WTC11 (cell line): ENCODE measurements at regions not wholly inside any gene's neighbourhood (a gene's known extent, or its start where the extent isn't known, plus 50 kb on each side); places are given as distances from the start of the nearest gene placed in this dataset.

Source experiments
- ATAC-seq: fragments of 200-7000 bp; cut with Tn5 transposase; 2 replicates; pipeline ENCODE4 v1.10.0; 2021; ENCODE audit warnings: mild to moderate bottlenecking, moderate library complexity
- CTCF ChIA-PET: fragments of 300-600 bp; sonication (Branson Sonifier 250); formaldehyde crosslinking; loops from one replicate; lab custom pipeline; 2021; ENCODE audit warnings: antibody characterized with exemption; lab: Charles Lee
- POLR2A ChIA-PET: fragments of 350-600 bp; sonication (Branson Sonifier 250); formaldehyde crosslinking; loops from one replicate; lab custom pipeline; 2021; ENCODE audit warnings: antibody characterized with exemption; lab: Charles Lee
- DNase-seq: peaks from one replicate; pipeline ENCODE4 v3.0.0; 2021; ENCODE audit warnings: low spot score
- H3K27ac Mint-ChIP-seq: 2 replicates; pipeline ENCODE4 v1.8.0; 2021; ENCODE audit warnings: mixed read lengths
- H3K27me3 Mint-ChIP-seq: 2 replicates; pipeline ENCODE4 v1.8.0; 2021; ENCODE audit warnings: low read depth, mild to moderate bottlenecking, moderate library complexity, mixed read lengths
- H3K36me3 Mint-ChIP-seq: 2 replicates; pipeline ENCODE4 v1.8.0; 2021; ENCODE audit warnings: mixed read lengths
- H3K4me1 Mint-ChIP-seq: 2 replicates; pipeline ENCODE4 v1.8.0; 2022; ENCODE audit warnings: mixed read lengths
- H3K4me3 Mint-ChIP-seq: 2 replicates; pipeline ENCODE4 v1.8.0; 2021; ENCODE audit warnings: mild to moderate bottlenecking, moderate library complexity, mixed read lengths
- H3K9me3 Mint-ChIP-seq: 2 replicates; pipeline ENCODE4 v1.8.0; 2021; ENCODE audit warnings: mixed read lengths
- ATF1 ChIP-seq: sonication (generic); formaldehyde crosslinking; IDR thresholded peaks from 2 replicates; pipeline ENCODE4 v1.8.1; 2023; ENCODE audit warnings: mild to moderate bottlenecking, moderate library complexity, missing genetic modification reagents
- E2F5 ChIP-seq: sonication (generic); formaldehyde crosslinking; IDR thresholded peaks from 2 replicates; pipeline ENCODE4 v1.8.1; 2022; ENCODE audit warnings: mild to moderate bottlenecking, moderate library complexity, missing genetic modification reagents
- GABPB1 ChIP-seq: sonication (generic); formaldehyde crosslinking; IDR thresholded peaks from 2 replicates; pipeline ENCODE4 v1.8.1; 2023; ENCODE audit warnings: mild to moderate bottlenecking, missing genetic modification reagents
- GTF2I ChIP-seq: fragments of 250-450 bp; sonication (Bioruptor Pico); conservative IDR thresholded peaks from 2 replicates; pipeline ENCODE4 v1.4.0; 2021; ENCODE audit warnings: mild to moderate bottlenecking
- PREB ChIP-seq: sonication (generic); formaldehyde crosslinking; IDR thresholded peaks from 2 replicates; pipeline ENCODE4 v1.8.1; 2022; ENCODE audit warnings: mild to moderate bottlenecking, missing genetic modification reagents, moderate library complexity, borderline replicate concordance
- STAT6 ChIP-seq: sonication (generic); formaldehyde crosslinking; conservative IDR thresholded peaks from 2 replicates; pipeline ENCODE4 v1.8.1; 2023; ENCODE audit warnings: mild to moderate bottlenecking, low read depth, missing genetic modification reagents, moderate library complexity
- USF2 ChIP-seq: sonication (generic); formaldehyde crosslinking; IDR thresholded peaks from 2 replicates; pipeline ENCODE4 v1.8.1; 2023; ENCODE audit warnings: mild to moderate bottlenecking, missing genetic modification reagents, moderate library complexity
- ZMAT4 ChIP-seq: fragments of 250-450 bp; sonication (Bioruptor Pico); IDR thresholded peaks from 2 replicates; pipeline ENCODE4 v1.9.0; 2021; ENCODE audit warnings: mild to moderate bottlenecking
- ZNF263 ChIP-seq: sonication (generic); formaldehyde crosslinking; IDR thresholded peaks from 2 replicates; pipeline ENCODE4 v1.8.1; 2022; ENCODE audit warnings: low read depth, mild to moderate bottlenecking, moderate library complexity, missing genetic modification reagents
- ZNF425 ChIP-seq: fragments of 250-450 bp; sonication (Bioruptor Pico); conservative IDR thresholded peaks from 2 replicates; pipeline ENCODE4 v1.9.0; 2021; ENCODE audit warnings: mild to moderate bottlenecking
- ZNF532 ChIP-seq: fragments of 250-450 bp; sonication (Bioruptor Pico); IDR thresholded peaks from 2 replicates; pipeline ENCODE4 v1.9.0; 2021; ENCODE audit warnings: mild to moderate bottlenecking, borderline replicate concordance
- ZSCAN18 ChIP-seq: fragments of 250-450 bp; sonication (Bioruptor Pico); IDR thresholded peaks from 2 replicates; pipeline ENCODE4 v2.1.2; 2022; ENCODE audit warnings: mild to moderate bottlenecking, moderate library complexity

GRCh38 chr2:120402508-120402907 lies 56.6 kb downstream of the INHBB start (continued):
- TF ChIP-seq USF2 (CRISPR knock-in tag) (no peak), GTF2I (CRISPR knock-in tag) (no peak), ZNF425 (CRISPR knock-in tag) (no peak)
- TF ChIP-seq, all 79 proteins: peak for 0

GRCh38 chr2:120403261-120403660 lies 57.3 kb downstream of the INHBB start:
- Mint-ChIP-seq H3K27me3 (peaks cover 6% of the 10 kb centered on the region; the same call in 1 of the 2 replicates), H3K4me1 (no peaks in the 10 kb centered on the region), H3K36me3 (no peaks in the 10 kb centered on the region), H3K27ac (no peak overlapping the region), H3K9me3 (no peaks in the 10 kb centered on the region), H3K4me3 (no peak overlapping the region)
- DNase-seq (no peak), ATAC-seq (no peak)
- POLR2A ChIA-PET: interaction anchor here (1.0 kb wide), 1 partner anchor 14 kb away, joined by 3 read pairs; no protein-coding TSS in a partner anchor
- CTCF ChIA-PET: no interaction called here
- TF ChIP-seq PREB (CRISPR knock-in tag): no peak
- no peak for TF ChIP-seq STAT6
- no peak for TF ChIP-seq E2F5 (CRISPR knock-in tag)
- TF ChIP-seq ZSCAN18 (CRISPR knock-in tag): no peak

- Mint-ChIP-seq H3K36me3 (no peaks in the 10 kb centered on the region; the same call in 1 of the 2 replicates), H3K4me3 (no peak overlapping the region), H3K27me3 (peaks cover 6% of the 10 kb centered on the region; the same call in 1 of the 2 replicates), H3K4me1 (no peaks in the 10 kb centered on the region), H3K27ac (no peak overlapping the region), H3K9me3 (peaks cover 2% of the 10 kb centered on the region)
- ChIA-PET POLR2A (interaction anchor here (1.0 kb wide), 1 partner anchor 14 kb away, joined by 3 read pairs; no protein-coding TSS in a partner anchor), CTCF (interaction anchor here (1.0 kb wide), 1 partner anchor 34 kb away, joined by 3 read pairs; no protein-coding TSS in a partner anchor)
- ATAC-seq (no peak), DNase-seq (no peak)
- TF ChIP-seq ZMAT4 (CRISPR knock-in tag): no peak
- TF ChIP-seq GABPB1: no peak
- no peak for TF ChIP-seq ATF1 (CRISPR knock-in tag)
- TF ChIP-seq ZNF532 (CRISPR knock-in tag): no peak
- no peak for TF ChIP-seq ZNF263
Observed at GRCh38 chr2:120403676-120404075, 57.7 kb downstream of the INHBB start.
